Endothelial cell of umbilical vein (primary cell): ENCODE measurements at regions not wholly inside any gene's neighbourhood (a gene's known extent, or its start where the extent isn't known, plus 50 kb on each side); places are given as distances from the start of the nearest gene placed in this dataset.

Experiments used
- EZH2 ChIP-seq: IDR thresholded peaks from 2 replicates; pipeline ENCODE4 v1.6.1; 2012; ENCODE audit warnings: borderline replicate concordance, low read depth, mild to moderate bottlenecking, moderate library complexity, low read length, inconsistent platforms; ENCODE audit not compliant: severe bottlenecking
- JUN ChIP-seq: IDR thresholded peaks from 2 replicates; pipeline ENCODE4 v1.6.1; 2011; ENCODE audit warnings: borderline replicate concordance, low read depth; ENCODE audit not compliant: insufficient read length, insufficient read depth
- POLR2A ChIP-seq: IDR thresholded peaks from 2 replicates; pipeline ENCODE4 v1.6.1; 2012; ENCODE audit warnings: low read depth, mild to moderate bottlenecking, control low read depth, low read length
- TF ChIP-seq, protein P1 (sequence below), 2 donors: IDR thresholded peaks; 1 replicate in 1 of 2; 2 replicates in 1 of 2; pipeline ENCODE4 v1.5.1; 2011; ENCODE audit warnings: low read length in 2 of 2, mild to moderate bottlenecking in 2 of 2, moderate library complexity in 2 of 2, control low read depth in 1 of 2, inconsistent platforms in 1 of 2, low read depth in 1 of 2; ENCODE audit not compliant: insufficient read depth in 1 of 2; ENCODE audit errors: extremely low read depth in 1 of 2

DNA sequence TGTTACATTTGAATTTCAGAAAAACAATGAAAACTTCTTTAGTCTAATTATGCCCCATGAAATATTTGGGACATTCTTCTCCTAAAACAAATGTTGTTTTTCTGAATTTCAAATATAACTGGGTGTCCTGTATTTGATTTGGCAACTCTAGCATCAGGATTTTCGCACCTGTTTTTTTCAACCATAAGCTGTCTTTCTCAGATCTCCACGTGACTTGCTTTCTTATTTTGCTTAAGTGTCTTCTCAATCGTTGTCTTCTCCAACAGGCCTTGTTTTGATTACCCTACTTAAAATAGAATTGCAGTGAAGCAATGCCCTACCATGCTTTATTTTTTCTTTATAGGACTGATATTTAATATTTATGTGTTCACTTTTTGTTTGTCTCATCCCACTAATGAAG, 752.8 kb upstream of the RGS18 start:
- TF ChIP-seq, protein P1, sequence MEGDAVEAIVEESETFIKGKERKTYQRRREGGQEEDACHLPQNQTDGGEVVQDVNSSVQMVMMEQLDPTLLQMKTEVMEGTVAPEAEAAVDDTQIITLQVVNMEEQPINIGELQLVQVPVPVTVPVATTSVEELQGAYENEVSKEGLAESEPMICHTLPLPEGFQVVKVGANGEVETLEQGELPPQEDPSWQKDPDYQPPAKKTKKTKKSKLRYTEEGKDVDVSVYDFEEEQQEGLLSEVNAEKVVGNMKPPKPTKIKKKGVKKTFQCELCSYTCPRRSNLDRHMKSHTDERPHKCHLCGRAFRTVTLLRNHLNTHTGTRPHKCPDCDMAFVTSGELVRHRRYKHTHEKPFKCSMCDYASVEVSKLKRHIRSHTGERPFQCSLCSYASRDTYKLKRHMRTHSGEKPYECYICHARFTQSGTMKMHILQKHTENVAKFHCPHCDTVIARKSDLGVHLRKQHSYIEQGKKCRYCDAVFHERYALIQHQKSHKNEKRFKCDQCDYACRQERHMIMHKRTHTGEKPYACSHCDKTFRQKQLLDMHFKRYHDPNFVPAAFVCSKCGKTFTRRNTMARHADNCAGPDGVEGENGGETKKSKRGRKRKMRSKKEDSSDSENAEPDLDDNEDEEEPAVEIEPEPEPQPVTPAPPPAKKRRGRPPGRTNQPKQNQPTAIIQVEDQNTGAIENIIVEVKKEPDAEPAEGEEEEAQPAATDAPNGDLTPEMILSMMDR (IDR thresholded peaks at IDR 0.05; ENCODE audit: extremely low read depth in 1 of 2, insufficient read depth in 1 of 2, low read depth in 1 of 2, low read length in 2 of 2) = no peak
- TF ChIP-seq POLR2A = no peak
- TF ChIP-seq JUN = no peak
- no peak for TF ChIP-seq EZH2
